Erythroblast (primary cell): ENCODE measurements at regions not wholly inside any gene's neighbourhood (a gene's known extent, or its start where the extent isn't known, plus 50 kb on each side); places are given as distances from the start of the nearest gene placed in this dataset.

Experiments
- DNase-seq, 2 experiments: peaks; one replicate each; lab custom pipeline; 2025; lab: John Stamatoyannopoulos, UW
- GATA1 ChIP-seq: IDR thresholded peaks from 2 replicates; pipeline ENCODE4 v1.6.1; 2011; ENCODE audit warnings: low read depth, mild to moderate bottlenecking, control low read depth, low read length, moderate library complexity
- POLR2A ChIP-seq: IDR thresholded peaks from 2 replicates; pipeline ENCODE4 v1.6.1; 2011; ENCODE audit warnings: mild to moderate bottlenecking, low read length

DNA sequence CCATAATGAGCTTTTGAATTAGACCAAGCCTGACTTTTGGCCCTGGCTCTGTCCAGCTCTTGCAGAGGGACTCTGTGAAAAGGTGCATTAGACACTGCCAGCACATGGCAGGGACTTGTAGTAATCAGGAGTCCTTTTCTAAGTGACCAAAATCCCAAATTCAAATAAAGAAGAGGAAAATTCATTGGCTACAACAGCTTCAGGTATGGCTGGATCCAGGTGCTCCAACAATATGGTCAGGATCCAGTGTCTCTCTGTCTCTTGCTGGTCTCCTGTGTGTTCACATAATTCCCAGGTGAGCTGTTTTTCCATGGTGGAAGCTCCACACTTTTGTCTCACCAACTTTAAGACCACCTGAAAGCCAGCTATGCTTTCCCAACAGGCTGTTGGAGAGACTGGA lies 358.8 kb upstream of the TNRC6C start:
- no peak for DNase-seq
- TF ChIP-seq GATA1, result no peak
- no peak for TF ChIP-seq POLR2A

DNA sequence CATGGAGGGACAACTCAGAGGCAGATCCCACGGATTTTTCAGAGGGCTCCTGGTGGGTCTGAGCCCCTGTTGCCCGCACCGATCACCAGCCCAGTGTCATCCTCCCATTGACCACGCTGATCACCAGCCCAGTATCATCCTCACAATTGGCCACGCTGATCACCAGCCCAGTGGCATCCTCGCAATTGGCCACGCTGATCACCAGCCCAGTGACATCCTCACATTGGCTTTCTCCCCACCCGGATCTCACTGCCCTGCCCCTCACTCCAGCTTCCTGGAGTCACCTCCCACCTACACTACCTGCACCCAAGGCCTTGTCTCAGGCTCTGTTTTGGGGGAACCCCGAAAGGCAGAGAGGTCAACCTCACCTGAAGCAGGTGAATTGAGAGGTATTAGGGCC lies 358.2 kb upstream of the TNRC6C start:
- TF ChIP-seq POLR2A (no peak), GATA1 (no peak)
- DNase-seq, result no peak

DNA sequence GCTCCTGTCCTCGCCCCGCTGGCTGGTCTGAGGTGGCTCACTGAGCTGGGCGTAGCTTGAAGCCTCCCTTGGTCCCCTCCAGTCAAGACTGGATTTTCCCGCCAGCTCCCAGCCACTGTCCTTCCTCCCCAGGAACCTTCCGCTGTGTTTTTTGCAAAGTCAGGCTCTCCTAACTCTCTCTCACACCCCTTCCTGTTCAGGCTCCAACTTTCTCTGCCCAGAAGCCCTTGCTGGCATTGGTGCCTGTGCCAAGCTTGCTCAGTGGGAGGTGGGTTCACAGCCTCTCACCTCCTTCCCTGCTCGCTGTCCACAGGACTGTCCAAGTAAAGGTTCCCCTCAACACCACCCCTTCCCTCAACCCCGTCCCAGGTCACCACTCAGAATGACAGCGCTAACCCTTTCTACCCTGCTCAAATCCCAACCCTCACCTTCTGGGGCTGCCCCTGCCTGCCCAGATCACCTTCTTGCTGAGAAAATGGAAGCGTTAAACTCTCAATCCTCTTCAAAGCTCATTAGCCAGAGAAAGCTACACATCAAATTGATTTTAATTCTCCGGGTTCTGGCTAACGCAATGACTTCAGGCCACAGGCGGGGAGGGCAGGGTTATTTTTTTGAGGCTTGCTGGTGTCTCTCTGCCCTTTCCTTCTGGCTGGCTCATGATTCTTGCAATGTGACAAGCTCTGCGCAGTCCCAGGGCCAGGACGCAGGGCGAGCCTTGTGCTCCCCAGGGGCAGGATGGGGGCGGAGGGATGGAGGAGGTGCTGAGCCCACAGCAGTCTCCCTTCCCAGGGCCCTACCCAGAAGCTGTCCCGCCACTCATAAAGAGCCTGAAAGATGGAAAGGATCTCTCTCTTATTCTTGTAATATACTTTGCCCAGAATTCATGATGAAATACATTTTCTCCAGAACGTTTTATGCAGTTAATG lies 357.2 kb upstream of the TNRC6C start:
- no peak for DNase-seq
- TF ChIP-seq GATA1 (no peak), POLR2A (no peak)

DNA sequence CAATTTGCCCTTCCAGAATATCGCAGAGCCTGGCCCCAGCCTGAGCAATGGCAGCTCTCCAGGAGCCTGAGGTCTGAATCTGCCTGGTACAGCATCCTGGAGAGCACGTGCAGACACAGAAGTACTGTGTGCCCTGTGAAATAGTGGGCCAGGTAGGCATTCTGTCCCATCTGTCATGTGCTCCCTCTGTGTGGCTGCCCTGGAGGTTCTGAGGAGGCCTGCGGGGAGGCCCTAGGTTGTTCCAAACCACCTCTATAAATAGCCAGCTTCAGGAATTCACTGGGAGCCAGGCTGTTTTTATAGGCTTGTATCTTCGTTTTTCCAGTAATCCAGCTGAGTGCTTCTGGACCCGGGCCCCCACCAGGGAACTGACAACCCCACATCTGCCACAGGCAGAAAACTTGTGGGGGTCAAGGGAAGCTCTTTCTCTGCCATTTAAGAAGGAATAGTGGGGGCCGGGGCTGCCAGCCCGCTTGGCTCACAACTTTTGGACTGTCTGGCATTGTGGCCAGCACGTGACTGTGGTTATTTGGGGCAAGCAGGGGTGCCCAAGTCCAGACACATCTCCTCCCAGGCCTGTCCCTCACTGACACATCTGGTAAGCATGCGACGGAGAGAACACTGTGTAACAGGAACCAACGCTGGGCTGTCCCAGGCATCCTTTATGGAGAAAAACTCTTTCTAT lies 356.3 kb upstream of the TNRC6C start:
- TF ChIP-seq GATA1 (no peak), POLR2A (no peak)
- DNase-seq, result no peak

DNA sequence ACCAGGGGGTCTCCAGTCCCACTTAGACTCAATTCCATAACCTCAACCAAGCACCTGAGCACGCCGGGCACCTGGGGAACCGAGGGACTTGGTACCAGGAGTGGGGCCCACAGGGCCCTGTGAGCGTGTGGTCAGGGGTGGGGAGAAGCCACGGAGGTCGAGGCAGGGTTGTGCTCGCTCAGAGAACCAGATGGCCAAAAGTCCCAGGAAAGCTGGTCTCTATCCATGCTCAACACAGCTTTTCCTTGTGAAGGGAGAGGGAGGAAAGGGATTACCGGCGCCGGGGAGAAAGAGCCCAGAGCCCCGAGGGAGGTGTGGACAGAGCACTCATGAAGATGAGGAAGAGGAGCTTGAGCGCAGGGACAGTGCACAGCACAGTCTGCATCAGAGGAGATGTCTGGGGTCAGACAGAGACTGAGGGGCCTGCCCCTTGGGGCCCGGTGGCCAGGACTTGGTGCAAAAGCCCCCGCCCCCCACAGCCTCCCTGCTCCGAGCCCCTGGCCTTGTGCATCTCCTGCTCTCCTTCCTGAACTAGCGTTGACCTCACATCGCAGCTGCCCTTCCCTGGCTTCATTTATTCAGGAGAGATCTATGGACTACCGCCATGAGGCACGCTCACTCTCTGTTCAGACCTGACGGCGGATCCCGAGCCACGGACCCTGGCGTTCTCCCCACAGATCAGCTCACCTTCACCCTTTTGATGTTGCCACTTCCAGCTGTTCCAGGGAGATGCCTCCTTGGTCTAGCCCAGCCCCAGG lies 355.4 kb upstream of the TNRC6C start:
- TF ChIP-seq GATA1 (no peak), POLR2A (no peak)
- no peak for DNase-seq

DNA sequence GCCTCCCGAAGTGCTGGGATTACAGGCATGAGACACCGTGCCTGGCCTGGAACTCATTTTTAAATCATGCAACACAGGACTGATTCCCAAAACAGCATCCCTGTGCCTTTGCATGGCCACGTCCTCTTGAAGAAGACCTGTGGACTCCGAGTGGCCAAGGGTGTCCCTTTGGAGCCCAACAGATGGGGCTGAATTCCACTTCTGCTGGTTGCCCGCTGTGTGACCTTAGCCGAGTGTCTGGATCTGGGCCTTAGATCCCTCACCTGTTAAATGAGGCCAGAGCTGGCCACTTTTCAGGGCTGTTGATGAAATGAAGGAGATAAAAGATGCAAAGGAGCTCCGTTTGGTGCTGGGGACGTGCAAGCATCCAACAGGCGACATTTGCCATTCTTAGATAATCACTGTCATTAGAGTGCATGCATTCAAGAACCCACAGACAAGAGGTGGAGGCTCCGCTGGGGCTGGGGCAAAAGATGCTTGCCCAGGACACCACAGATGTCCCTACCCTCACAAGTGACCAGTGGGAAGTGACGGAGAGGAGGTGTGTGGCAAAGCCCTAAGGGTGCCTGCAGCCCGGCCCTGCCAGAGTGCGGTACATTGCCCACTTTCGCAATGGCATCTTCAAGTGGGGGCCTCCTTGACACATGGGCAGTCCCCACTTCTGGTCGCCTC lies 354.1 kb upstream of the TNRC6C start:
- DNase-seq, result no peak
- TF ChIP-seq POLR2A (no peak), GATA1 (no peak)

DNA sequence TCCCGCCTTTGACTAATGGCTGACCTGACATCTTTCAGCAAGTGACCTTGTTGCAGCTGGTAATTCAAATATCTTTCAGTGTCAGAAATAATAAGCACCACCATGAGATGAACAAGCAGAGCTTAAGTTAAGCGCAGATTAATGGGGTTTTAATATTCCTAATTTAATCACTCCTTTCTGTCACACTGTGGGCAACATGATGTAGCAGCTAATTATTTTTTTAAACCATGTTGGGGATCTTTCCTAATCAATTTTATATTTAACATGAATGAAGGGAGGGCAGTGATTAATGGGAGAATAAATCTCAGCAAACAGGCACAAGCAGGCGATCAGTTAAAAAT lies 353.6 kb upstream of the TNRC6C start:
- TF ChIP-seq POLR2A (no peak), GATA1 (no peak)
- DNase-seq, result no peak

DNA sequence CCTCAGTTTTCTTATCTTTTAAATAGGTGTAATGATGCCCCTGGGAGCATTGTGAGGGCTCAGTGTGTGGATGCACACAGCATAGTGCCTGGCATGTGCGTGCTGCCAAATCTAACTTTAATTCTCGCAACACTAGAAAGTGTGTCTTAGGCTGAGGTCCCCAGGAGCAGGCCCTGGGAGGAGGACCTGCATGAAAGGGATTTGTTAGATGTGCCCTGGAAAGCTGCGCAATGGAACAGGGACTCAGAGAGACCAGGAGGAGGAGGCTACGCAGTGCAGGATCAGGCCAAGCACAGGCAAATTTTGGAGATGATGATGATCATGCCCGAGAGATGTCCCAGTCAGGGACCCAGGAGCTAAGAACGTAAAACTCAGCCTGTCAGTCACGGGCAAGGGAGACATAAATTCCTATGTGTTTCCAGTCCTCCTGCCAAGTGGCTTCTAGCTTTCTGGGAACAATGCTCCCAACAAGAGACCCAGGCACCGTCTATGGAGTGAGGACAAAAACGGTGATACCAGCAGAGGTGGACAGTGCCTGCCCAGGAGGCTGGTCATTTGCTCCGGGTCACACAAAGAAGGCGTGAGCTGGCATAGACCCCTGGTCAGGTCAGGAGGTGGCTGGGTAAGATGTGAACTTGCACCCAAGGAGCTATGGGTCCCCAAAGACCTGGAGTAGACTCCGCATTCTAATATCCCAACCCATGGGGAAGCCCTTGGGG lies 352.2 kb upstream of the TNRC6C start:
- TF ChIP-seq GATA1, result no peak
- no peak for TF ChIP-seq POLR2A
- no peak for DNase-seq

DNA sequence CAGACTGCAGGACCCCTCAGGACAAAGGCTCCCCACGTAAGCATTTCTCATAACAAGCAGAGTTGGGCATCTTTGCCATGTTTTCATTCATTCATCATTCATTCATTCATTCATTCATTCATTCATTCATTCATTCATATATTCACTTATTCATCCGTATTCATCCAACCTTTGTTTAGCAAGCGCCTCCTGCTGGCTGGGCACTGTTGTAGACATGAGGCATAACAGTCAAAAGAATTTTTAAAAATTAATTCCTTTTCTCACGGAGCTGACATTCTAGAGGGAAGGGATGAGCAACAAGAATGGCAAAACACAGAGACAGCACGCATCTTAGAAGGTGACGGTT lies 351.7 kb upstream of the TNRC6C start:
- peak; percentile 35 to 46 for DNase-seq
- TF ChIP-seq GATA1 (no peak), POLR2A (no peak)

DNA sequence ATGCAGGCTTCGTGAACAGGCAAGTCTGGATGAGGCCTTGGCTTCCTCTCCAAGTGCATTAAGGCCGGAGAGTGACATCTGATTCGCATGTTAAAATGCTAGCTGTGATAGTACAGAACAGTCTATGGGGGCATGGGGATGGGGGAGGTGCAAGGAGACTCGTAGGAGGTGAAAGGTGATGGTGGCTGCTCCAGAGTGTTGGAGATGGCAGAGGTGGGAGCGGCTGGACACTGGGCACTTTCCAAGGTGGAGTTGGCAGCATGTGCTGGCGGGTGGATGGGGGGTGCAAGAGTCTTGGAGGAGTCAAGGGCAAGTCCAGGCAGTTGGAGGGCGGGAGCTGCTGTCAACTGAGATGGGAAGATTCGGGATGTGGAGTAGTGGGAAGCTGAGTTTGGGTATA lies 350.9 kb upstream of the TNRC6C start:
- DNase-seq, result no peak
- TF ChIP-seq GATA1 (no peak), POLR2A (no peak)

DNA sequence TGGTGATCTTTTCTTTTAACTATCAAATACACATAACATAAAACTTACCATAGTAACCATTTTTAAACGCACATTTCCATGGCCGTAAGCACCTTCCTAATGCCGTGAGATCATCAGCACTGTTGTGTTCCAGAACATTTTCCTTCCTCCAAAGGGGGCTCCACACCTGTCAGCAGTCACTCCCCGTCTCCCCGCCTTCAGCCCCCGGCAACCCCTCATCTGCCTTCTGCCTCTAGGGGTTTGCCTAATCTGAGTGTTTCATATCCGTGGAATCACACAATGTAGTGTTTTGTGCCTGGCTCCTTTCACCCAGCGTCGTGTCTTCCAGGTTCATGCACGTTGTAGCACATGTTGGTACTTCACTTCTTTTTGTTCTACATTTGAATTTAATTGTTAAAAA lies 350.1 kb upstream of the TNRC6C start:
- TF ChIP-seq GATA1, result no peak
- TF ChIP-seq POLR2A, result no peak
- DNase-seq, result no peak

DNA sequence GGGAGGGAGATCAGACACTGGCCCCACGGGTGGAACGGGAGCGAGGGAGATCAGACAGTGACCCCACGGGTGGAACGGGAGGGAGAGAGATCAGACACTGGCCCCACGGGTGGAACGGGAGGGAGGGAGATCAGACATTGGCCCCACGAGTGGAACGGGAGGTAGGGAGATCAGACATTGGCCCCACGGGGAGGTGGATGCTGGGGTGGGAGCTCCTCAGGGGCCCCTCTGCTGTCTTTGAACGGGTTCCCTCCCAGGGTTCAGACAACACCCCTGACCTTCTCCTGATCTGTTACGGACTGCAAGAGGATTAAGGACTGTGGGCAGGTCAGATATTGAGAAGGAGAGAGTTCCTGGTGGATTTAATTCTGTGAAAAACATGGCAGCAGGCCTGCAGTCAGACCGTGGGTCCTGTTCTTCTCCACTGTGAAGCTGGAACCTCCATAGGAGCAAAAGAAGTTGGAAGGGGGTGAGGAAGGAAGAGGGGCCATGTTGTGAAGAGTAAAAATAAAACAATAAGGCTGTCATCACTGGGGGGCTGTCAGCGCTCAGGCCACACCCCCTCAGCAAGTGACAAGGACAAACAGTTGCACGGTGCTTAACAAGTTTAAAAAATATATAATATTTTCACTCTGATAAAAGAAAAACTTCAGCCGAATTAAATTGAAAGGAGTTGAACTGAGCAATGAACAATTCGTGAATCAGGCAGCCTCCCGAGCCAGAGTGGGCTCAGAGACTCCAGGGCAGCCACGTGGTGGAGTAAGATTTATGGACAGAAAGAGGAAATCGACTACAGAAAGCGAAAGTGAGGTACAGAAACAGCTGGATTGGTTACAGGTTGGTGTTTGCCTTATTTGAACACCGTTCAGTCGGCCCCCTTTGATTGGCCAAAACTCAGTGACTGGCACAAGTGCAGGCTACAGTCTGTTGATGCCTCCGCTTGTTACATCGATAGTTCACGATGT lies 348.7 kb upstream of the TNRC6C start:
- DNase-seq, result peak in 1 of 2 experiments; percentile 12
- TF ChIP-seq POLR2A, result no peak

DNA sequence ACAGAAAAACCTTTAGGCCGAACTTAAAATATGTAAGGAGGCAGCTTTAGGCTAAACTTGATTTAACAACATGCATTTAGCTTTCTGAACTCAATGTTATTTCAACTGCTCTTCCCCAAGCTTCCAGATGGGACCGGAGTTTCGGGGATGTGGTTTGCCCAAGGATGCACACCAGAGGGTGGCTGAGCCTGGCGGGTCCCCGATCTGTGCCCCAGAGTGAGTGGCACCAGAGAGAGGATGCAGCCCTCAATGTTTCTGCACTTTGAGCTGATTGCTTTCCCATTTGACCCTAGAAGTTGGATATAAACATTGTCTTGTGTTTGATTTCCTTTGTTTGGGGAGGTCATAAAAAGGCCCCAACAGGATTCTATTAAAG lies 348.0 kb upstream of the TNRC6C start:
- no peak for DNase-seq
- no peak for TF ChIP-seq POLR2A
- no peak for TF ChIP-seq GATA1
